NCI-H1092 (cell line): ENCODE measurements at regions not wholly inside any gene's neighbourhood (a gene's known extent, or its start where the extent isn't known, plus 50 kb on each side); places are given as distances from the start of the nearest gene placed in this dataset.
A peak's percentile ranks its signal among the peaks of the same experiment; 100 is the strongest.

Experiments used
- DNase-seq: peaks from one replicate; lab custom pipeline; 2025; lab: John Stamatoyannopoulos, UW

GRCh38 chr1:30819244-30819571, 61.6 kb upstream of the LAPTM5 start:
- no peak for DNase-seq

DNA sequence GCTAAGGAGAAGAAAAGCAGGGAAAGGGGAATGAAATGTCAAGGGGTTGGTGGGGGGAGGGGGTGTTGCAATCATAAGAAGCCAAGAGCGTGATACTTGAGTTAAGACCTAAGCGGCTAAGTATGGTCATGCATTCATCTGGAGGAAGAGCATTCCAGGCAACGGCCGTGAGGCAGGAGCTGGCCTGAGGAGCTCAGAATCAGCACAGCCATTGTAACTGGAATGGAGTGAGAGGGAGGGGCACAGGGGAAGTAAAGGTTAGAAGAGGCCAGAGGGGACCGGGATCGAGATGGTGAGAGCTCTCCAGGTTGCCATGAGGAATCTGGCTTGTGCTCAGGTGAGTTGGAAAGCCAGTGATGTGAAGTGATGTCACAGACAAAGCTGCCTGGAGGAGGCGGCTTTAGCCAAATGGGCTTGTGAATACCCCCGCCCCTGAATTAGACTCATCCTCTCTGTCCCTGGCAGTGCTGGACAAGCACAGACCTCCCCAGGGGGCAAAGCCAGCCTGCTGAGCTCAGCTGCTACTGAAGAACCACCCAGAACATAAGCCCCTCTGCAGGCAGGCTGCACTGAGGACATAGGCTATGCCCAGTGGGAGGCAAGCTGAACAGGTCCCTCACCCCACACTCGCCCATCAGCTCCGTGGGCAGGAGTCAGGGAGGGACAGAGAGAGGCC, 61.1 kb upstream of the LAPTM5 start:
- no peak for DNase-seq

GRCh38 chr1:30817548-30817947, 60.0 kb upstream of the LAPTM5 start:
- no peak for DNase-seq

- no peak for DNase-seq
Measured at GRCh38 chr1:30817077-30817438, 59.5 kb upstream of the LAPTM5 start.

DNA sequence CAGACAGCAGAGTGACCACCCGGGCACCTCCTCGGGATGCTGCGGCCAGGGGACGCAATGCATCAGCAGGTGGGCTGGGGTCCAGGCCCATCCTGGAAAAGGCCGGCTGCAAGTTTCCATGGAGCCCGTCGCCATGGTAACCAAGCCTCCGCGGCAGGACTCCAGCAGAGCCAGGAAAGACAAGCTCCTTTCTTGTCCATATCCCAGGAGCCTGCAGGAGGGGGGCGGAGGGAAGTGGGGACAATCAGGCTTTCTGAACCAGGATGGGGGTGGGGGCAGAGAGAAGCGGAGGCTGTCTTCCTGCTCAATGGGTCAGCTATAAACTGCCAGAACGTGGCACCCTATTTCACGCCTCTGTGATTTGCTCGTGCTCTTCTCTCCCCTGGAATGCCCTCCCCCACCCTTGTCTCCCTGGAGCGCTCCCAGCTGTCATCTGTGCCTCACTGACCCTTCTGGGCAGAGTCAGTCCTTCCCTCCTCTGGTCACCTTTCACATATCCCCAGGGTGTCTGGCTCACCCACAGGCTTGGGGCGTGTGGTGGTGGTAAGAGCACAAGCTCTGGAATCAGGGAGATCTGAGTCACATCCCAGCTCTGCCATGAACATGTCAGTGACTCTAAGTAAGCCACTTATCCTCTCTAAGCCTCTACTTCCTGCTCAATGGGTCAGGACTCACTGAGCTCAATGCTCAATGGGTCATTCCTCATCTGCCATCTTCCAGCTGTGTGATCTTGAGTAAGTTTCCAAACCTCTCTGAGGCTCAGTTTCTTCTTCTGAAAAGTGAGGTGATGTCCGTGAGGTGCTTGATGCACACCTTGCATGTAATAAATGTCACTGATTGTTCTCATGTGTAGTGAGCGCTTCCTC, 58.9 kb upstream of the LAPTM5 start:
- peak; percentile 72 for DNase-seq

GRCh38 chr1:30815556-30815955, 58.0 kb upstream of the LAPTM5 start:
- DNase-seq = no peak

- no peak for DNase-seq
Measured at GRCh38 chr1:30814292-30814691, 56.7 kb upstream of the LAPTM5 start.

- DNase-seq = no peak
Measured at GRCh38 chr1:30812076-30812475, 54.5 kb upstream of the LAPTM5 start.

DNA sequence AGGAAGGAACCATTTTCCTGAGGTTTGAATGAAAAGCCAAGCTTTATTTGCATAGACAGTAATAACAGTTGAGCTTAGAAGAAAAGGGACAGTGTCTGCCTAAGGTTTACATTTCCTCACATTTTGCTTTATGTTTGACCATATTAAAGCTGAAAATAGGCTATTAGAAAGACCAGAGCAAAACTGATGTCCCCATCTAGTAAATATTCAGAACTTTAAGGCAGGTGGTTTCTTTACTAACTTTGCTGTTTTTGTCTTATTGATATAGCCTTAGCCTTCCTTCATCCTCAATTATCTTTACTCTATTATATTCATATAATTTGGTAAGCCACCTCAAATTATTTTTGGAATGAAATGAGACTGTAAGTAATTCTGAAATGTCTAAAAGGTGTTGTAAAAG, 53.6 kb upstream of the LAPTM5 start:
- DNase-seq = no peak

- DNase-seq = no peak
Measured at GRCh38 chr1:30810416-30811080, 53.0 kb upstream of the LAPTM5 start.

DNA sequence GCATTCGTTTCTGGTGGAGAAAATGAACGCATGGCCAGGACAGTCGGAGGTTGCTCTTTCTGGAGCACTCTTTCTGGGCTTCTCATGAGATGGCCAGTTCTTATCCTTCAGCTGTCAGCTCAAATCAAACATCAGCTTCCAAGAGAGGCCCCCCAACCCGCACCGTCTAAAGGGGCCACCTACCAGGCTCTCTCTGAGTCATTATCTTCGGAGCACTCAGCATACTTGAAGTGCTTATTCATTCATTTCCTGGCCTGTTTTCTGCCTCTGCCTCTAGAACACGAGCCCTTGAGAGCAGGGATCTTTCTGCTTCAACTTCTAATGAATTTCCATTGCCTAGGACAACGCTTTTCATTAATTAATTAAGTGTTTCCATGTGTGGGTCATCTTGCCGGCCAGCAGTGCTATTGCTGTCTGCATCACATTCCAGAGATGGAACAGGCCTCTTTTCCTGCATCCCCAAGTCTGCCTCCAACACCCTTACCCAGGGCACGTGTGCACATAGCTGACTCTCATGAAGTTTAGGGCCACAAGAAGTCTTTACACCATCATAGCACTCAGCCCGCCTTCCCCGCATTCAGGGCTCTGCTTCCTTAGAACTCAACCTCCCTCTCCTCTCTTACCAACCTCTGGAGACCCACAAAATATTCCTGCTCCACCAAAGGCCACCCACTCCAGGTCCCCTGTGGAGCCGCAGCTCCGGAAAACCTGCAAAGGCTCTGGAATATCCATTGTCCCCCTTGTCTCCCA, 52.1 kb upstream of the LAPTM5 start:
- no peak for DNase-seq

- DNase-seq = no peak
Measured at GRCh38 chr1:30808067-30808662, 50.6 kb upstream of the LAPTM5 start.

DNA sequence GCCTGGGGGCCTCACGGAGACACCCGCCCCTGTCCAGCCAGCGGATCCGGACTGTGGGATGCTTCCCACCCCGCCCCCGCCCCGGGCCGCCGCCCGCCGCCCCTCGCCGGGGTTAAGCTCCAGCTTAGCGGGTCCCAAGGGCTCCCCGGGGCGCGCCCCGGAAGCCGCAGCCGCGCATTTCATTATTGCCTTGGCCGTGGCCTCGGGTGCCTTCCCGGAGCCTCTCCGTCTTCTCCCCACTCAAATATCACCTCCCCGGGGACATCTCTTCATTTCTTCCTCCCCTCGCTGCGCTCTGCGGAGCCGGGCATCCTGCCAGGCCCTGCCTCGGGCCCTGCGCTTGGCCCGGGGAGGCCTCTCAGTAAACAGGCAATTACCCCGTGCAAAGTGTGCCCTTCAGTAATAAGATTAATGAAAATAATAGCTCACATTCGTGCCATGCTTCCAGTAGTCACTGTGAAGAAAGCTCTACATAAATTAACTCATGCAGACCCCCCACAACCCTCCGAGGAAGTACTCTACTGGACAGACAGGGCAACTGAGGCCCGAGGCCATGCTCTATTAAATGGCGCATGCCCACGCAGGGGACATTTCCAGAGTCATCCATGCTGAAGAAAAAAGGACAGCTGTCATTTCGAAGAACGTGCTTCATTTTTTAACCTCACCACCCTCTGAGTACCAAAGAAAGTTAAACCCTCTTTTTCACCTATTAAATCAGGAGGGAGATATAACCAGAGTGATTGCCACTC, 49.9 kb upstream of the LAPTM5 start:
- peak; percentile 81 for DNase-seq
